Keratinocyte (primary cell): ENCODE measurements at regions not wholly inside any gene's neighbourhood (a gene's known extent, or its start where the extent isn't known, plus 50 kb on each side); places are given as distances from the start of the nearest gene placed in this dataset.

ENCODE experiments used
- CTCF ChIP-seq, 3 experiments: IDR thresholded peaks in 1 of 3; conservative IDR thresholded peaks in 1 of 3; optimal IDR thresholded peaks in 1 of 3; 2 replicates in 2 of 3; 3 replicates in 1 of 3; pipeline versions ENCODE3 to v1.5.1; 2011; ENCODE audit warnings: low read length in 3 of 3, mild to moderate bottlenecking in 3 of 3, moderate library complexity in 2 of 3, control low read depth in 1 of 3, inconsistent platforms in 1 of 3; ENCODE audit not compliant: insufficient read depth in 2 of 3; ENCODE audit errors: extremely low read depth in 1 of 3
- EZH2 ChIP-seq: IDR thresholded peaks from one replicate; pipeline ENCODE4 v1.6.1; 2012; ENCODE audit warnings: inconsistent platforms, mild to moderate bottlenecking, low read length, moderate library complexity

- TF ChIP-seq CTCF (optimal IDR thresholded peaks at IDR 0.05 in 1 of 3, IDR thresholded peaks at IDR 0.05 in 1 of 3, conservative IDR thresholded peaks at IDR 0.05 in 1 of 3; ENCODE audit: extremely low read depth in 1 of 3, insufficient read depth in 2 of 3, low read length in 3 of 3), result no peak
- TF ChIP-seq EZH2, result no peak
Observed at GRCh38 chr2:195473862-195474261, 183.2 kb upstream of the SLC39A10 start.
